Tongue (tissue), 1 donor: ENCODE measurements at regions not wholly inside any gene's neighbourhood (a gene's known extent, or its start where the extent isn't known, plus 50 kb on each side); places are given as distances from the start of the nearest gene placed in this dataset.

Experiments used
- DNase-seq: peaks from one replicate; pipeline ENCODE4 v3.0.0-alpha.2; 2015

DNA sequence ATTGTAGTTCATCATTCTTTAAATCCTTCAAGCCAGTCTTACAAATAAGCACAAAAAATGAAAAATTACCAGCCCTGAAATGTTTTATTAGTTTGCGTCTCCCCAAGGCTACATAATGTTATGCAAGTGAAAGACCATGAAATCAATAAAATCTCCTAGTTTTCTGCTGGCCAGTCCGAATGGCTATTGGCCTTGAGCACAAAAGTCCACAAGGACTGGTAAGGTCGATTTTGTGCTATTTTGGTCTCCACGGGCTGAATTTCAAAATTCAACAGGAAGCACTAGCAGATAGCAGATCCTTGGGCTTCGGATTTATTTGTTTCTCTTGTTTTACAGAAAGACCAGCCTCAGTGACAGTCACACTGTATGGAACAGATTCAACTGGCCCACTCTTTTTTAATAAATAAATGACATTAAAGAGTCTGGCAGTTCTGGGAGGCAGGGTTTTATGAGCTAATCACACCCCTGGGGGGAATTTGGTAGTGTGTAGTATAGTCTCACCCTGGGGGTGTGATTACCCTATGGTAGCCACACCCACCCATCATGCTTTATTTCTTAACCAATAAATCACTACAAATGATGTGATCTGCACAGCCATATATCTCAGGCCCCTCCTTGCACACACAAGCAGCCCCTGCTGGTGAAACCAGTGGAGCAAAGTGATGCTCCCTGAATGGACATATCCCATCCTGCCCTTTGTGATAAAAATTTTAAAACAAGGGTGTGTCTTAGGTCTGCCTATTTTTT, 51.1 kb upstream of the TMEM33 start:
- DNase-seq = no peak

- DNase-seq = peak; percentile 59
These were observed 52.4 kb upstream of the TMEM33 start for GRCh38 chr4:41882625-41883347.

DNA sequence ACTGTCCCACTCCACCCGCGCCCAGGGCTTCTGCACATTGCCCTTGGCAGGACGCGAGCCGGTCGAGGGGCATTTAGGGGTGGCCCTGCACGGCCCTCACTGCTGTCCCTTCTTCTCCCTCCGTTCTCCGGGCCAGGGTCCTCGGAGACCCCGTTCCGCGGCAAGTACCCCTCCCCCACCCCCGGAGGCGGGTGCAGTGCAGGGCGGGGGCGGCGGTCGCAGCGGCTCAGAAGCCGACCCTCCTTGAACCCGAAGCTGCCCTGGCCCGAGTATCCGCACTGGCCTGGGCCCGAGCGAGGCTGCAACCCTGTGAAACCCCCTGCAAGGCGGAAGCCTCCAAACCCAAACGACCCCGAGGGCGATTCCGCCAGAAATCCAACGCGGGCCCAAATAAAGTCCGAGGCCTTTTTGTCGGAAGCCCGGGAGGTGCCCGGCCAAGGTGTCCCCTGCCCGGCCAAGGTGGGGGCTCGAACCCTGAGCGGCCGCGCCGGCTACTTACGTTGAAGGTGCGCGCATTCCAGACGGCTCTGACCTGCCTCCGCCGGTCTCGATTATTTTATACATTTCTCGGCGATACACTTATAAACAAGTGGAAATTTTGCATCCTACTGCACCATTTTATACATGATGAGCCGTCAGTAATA, 53.1 kb upstream of the TMEM33 start:
- DNase-seq = no peak

DNA sequence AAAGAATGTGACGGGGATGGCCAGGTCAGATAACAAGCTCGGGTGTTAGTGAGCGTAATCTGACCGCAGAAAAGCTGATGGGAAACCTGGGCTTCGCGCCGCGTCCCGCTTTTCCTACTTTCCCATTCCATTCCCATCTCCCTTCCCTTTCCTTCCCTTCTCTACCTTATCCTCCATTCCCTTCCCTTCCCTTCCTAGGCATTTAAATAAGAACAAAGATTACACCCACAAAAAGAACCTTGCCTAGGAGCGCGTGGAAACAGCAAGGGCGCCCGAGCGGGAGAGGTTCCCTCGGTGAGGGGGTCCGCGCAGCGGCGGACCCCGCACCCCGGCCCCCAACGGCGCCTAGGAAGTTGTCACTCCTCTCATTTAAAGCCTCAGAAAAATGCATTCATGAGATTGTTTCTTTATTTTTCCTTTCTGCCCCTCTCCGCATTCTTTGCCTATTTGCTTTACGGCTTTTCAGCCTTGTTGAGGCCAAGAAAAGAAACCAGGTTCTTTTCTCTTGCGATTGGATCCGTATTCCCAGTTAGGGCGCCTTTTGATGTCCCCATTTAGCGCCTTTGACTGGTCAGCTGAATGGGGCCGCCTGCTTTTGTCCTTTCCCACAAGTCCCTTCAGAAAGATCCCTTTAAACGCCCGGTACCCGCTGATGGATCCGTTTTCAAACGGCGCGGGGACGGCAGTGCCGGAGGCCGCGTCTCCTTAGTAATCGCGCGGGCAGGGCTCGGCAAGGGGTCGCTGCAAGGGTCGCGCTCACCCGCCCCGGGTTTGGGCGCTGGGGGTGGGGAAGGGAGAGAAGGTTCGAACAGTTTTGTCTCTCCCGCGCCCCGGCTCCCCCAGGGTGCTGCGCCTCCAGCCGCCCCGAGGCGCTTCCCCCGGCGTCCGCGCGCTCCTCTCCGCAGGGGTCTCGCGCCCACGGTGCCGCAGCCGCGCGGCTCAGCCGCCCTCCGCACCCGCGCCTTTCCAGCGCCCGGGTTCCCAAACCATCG, 54.1 kb upstream of the TMEM33 start:
- DNase-seq = no peak

DNA sequence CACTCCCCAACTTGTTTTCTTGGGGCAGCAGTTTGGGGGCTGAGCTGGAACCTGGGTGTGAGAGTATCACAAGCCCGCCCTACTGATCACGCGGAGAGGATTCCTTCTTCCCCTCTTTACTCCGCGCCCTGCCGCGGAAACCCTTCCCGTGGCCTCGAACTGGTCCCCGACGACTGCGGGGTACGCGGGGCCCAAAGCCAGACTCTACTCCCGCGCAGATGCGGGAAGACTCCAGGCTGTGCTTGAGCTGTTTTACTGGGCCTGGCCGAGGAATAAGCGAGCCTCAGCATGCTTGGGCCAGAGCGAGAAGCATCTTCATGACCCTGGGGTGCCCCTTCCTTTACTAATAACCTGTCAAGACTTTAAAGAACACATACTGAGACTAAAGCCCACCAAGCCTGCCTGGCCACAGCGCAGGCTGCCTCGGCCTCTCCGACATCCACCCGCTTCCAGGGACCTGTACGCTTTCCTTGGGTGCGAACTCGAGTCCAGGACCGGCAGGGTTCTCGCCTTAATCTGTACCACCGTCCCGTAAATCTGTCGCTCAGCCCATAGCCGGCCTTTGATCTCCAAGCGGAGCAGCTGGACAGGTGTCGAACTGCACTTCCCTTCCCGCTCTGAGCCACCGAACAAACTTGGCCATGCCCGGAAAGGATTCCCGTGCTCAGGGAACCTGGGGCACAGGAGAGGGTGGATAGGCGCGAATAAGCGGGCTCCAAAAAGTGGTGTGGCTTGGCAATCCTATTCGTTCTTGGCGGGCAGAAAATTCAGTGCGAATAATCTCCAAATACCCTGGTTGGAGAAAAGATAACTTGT, 55.0 kb upstream of the TMEM33 start:
- no peak for DNase-seq

DNA sequence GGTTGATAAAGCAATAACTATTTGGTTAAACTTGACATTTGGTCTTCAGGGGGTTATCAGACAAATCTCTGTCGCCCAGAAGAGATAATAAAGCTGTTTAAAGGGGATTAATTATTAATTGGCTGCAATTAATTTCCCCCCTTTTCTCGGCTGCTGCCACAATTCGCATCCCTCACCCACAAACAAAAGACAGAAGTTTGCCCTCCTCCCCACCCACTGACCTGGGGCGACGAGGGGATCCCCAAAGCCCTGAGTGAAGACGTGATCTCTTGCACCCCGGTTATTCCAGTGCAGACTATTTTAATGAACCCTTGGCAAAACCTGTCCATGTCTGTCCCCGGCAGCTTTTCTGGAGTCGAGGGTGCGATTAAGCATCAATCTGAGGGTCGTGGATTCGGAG, 55.7 kb upstream of the TMEM33 start:
- no peak for DNase-seq

DNA sequence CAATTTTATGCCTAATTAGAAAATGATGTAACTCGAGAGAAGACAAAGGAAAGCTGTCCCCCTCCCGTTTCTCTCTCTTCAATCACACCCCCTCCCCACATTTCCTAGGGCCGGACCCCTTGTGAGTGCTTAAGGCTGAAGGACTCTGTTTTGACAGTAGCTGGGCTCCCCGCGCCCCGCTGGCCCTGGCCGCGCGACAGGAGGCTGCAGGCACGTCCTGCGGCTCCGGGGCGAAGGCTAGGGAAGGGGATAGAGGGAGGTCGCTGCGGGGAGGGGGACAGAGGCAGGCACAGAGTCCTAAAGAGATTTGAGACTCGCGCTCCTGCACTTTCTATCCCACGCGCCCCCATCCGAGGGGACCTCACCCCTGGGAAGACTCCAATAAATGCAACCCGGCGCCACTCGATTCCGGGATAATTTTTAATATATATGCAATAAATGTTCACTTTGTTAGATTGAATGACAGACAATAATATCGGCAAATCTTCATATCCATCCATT, 56.2 kb upstream of the TMEM33 start:
- no peak for DNase-seq

DNA sequence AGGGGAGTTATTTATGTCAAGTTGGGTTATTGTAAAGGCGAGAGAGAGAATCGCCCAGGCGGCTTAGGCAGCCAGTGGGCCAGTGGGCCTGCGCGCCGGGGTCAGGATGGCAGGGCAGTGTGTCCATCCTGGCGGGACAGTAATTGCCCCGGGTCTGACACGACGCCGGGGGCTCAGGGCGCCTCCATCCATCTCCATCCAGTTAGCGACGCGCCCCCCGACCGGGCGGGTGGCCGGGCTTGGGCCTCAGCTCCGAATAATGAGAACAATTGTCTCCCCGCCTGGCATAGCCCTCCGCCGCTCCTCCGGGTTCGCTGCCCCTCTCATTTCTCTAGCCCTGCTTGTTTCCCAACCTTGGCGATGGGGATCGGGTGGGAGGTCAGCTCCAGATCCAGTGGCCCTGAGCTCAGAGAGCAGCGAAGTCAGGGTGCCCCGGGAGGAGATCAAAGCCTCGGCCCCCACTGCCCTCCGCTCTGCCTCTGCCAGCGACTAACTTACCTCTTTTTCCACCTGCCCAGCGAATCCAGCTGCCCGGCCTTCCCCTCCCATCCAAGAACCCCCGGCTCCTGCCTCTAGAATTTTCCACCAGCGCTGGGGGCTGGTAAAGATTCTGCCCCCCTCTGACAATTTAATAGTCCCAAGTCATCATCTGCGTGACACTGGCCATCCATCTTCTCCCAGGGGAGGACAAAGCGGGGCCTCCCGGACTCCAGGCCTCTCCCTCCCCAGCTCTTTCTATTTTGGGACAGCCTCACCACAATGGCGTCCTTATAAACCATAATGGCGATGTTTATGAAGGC, 56.9 kb upstream of the TMEM33 start:
- no peak for DNase-seq

GRCh38 chr4:41877020-41877796, 58.0 kb upstream of the TMEM33 start:
- no peak for DNase-seq

GRCh38 chr4:41874873-41875272, 60.4 kb upstream of the TMEM33 start:
- DNase-seq = no peak

DNA sequence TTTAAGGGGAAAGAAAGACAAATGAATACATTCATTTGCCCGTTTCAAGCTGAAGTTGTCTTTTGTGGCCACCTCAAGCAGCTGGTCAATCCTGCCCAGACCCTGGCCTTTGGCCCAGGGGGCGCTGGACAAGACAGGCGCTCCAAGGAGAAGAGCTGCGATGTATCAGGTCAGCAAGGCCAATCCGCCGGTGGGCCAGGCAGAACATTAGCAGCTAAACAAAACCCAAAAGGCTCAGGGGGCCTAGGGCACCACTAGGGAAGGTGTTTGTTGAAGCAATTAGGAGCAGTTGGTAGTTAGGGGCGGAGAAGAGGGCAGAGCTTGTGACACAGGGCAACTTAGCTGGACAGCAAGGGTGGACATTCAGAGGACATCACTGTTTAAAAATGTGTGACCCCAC, 60.8 kb upstream of the TMEM33 start:
- no peak for DNase-seq

- DNase-seq = no peak
These were observed 61.6 kb upstream of the TMEM33 start for GRCh38 chr4:41873380-41874295.

GRCh38 chr4:41870035-41870434, 65.2 kb upstream of the TMEM33 start:
- DNase-seq = no peak

- DNase-seq = no peak
These were observed 68.2 kb upstream of the TMEM33 start for GRCh38 chr4:41866799-41867677.

DNA sequence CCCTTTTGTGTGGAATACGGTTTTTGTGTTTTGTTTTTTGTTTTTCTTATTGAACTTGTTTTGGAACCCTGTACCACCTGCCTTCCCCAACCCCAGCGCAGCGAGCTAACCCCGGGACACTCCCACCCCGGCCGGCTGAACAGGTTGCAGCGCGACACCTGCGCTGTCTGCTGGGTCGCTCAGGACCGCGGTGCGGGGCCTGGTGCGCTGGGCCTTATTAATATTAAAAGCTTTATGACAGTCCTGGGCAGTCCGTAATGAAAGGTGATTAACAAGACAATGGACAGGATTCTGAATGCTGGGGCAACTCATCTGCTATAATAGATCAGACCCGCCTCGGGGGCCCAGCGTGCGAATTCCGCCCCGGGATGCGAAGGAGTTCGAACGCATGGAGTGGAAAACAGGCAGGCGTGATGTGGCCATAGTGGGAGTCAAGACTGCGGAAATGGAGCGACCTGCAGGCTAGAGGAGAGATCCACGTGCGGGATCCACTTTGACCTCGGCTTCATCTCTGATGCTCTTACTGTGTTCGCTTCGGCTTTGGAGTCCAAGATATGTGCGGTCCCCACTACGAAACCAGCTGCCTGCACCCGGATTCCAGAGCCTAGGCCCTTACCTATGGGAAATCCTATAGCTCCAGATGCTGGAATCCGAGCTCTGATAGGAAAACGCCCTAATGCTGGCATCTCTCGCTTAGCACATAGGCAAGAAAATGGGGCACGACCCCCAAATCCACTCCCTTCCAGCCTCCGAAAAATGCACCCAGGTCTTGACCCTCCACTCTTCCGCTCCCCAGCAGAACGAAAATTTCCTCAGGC, 69.0 kb upstream of the TMEM33 start:
- DNase-seq = no peak

DNA sequence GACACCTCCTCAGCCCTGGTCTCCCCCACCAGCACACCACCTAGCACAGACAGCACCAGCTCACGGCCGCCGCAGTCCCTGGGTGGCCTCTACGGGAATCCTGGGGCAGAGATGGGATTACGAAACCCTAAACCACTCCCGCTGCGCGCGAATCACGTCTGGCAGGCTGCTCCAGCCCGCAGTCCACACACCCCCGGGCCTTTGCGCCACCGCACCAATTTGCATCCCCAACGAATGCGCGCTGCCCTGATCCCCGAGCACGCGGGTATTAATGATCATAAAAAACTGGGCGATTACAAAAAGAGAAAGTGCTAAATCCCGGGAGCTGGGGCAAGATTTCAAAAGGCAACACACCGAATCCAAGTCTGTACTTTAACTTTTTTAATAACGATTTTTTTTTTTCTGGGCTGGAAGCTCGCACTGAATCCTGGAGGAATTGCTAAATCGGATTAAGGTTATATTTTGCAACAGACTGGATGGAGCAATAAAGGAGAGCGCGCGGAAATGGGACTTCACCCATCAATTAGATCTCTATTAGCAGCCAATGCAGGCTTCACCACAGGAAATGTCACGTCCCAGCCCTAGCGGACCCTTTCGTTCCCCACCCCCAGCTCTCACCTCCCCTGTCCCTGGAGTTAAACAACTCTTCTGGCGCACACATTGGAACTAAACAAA, 69.8 kb upstream of the TMEM33 start:
- DNase-seq = no peak
